GM23338 (cell line): ENCODE measurements at regions not wholly inside any gene's neighbourhood (a gene's known extent, or its start where the extent isn't known, plus 50 kb on each side); places are given as distances from the start of the nearest gene placed in this dataset.

Experiments used
- ETS1 ChIP-seq: IDR thresholded peaks from 2 replicates; pipeline ENCODE4 v1.6.1; 2016; ENCODE audit warnings: antibody characterized with exemption
- POLR2AphosphoS5 ChIP-seq: IDR thresholded peaks from 2 replicates; pipeline ENCODE4 v1.6.1; 2016; ENCODE audit warnings: antibody characterized with exemption, low read depth
- STAT1 ChIP-seq: IDR thresholded peaks from one replicate; pipeline ENCODE4 v1.6.1; 2016; ENCODE audit warnings: antibody characterized with exemption; ENCODE audit not compliant: unreplicated experiment
- ZNF114 ChIP-seq: fragments of 250-450 bp; sonication (Bioruptor Pico); IDR thresholded peaks from 2 replicates; pipeline ENCODE4 v1.5.0; 2020; ENCODE audit warnings: mild to moderate bottlenecking, moderate library complexity
- TF ChIP-seq, protein P1 (sequence below): fragments of 250-450 bp; sonication (Bioruptor Pico); IDR thresholded peaks from 2 replicates; pipeline ENCODE4 v1.5.0; 2020; ENCODE audit warnings: mild to moderate bottlenecking, moderate library complexity
- TF ChIP-seq, protein P2 (sequence below), 2 experiments: fragments of 200-600 bp in 1 of 2; sonication (generic) in 1 of 2; conservative IDR thresholded peaks; 2 replicates each; pipeline versions ENCODE4 v1.5.1 to v1.6.1; 2016 to 2017; ENCODE audit warnings: antibody characterized with exemption in 2 of 2, low read depth in 2 of 2, mild to moderate bottlenecking in 2 of 2, moderate library complexity in 1 of 2
- TF ChIP-seq, protein P3 (sequence below): IDR thresholded peaks from one replicate; pipeline ENCODE4 v1.6.1; 2018; ENCODE audit warnings: antibody characterized with exemption; ENCODE audit not compliant: unreplicated experiment

- TF ChIP-seq, protein P1, sequence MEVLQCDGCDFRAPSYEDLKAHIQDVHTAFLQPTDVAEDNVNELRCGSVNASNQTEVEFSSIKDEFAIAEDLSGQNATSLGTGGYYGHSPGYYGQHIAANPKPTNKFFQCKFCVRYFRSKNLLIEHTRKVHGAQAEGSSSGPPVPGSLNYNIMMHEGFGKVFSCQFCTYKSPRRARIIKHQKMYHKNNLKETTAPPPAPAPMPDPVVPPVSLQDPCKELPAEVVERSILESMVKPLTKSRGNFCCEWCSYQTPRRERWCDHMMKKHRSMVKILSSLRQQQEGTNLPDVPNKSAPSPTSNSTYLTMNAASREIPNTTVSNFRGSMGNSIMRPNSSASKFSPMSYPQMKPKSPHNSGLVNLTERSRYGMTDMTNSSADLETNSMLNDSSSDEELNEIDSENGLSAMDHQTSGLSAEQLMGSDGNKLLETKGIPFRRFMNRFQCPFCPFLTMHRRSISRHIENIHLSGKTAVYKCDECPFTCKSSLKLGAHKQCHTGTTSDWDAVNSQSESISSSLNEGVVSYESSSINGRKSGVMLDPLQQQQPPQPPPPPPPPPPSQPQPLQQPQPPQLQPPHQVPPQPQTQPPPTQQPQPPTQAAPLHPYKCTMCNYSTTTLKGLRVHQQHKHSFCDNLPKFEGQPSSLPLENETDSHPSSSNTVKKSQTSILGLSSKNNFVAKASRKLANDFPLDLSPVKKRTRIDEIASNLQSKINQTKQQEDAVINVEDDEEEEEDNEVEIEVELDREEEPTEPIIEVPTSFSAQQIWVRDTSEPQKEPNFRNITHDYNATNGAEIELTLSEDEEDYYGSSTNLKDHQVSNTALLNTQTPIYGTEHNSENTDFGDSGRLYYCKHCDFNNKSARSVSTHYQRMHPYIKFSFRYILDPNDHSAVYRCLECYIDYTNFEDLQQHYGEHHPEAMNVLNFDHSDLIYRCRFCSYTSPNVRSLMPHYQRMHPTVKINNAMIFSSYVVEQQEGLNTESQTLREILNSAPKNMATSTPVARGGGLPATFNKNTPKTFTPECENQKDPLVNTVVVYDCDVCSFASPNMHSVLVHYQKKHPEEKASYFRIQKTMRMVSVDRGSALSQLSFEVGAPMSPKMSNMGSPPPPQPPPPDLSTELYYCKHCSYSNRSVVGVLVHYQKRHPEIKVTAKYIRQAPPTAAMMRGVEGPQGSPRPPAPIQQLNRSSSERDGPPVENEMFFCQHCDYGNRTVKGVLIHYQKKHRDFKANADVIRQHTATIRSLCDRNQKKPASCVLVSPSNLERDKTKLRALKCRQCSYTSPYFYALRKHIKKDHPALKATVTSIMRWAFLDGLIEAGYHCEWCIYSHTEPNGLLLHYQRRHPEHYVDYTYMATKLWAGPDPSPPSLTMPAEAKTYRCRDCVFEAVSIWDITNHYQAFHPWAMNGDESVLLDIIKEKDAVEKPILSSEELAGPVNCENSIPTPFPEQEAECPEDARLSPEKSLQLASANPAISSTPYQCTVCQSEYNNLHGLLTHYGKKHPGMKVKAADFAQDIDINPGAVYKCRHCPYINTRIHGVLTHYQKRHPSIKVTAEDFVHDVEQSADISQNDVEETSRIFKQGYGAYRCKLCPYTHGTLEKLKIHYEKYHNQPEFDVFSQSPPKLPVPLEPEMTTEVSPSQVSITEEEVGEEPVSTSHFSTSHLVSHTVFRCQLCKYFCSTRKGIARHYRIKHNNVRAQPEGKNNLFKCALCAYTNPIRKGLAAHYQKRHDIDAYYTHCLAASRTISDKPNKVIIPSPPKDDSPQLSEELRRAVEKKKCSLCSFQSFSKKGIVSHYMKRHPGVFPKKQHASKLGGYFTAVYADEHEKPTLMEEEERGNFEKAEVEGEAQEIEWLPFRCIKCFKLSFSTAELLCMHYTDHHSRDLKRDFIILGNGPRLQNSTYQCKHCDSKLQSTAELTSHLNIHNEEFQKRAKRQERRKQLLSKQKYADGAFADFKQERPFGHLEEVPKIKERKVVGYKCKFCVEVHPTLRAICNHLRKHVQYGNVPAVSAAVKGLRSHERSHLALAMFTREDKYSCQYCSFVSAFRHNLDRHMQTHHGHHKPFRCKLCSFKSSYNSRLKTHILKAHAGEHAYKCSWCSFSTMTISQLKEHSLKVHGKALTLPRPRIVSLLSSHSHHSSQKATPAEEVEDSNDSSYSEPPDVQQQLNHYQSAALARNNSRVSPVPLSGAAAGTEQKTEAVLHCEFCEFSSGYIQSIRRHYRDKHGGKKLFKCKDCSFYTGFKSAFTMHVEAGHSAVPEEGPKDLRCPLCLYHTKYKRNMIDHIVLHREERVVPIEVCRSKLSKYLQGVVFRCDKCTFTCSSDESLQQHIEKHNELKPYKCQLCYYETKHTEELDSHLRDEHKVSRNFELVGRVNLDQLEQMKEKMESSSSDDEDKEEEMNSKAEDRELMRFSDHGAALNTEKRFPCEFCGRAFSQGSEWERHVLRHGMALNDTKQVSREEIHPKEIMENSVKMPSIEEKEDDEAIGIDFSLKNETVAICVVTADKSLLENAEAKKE (CRISPR knock-in tag), result no peak
- TF ChIP-seq ZNF114 (CRISPR knock-in tag) (no peak), POLR2AphosphoS5 (no peak), STAT1 (no peak), ETS1 (no peak)
- TF ChIP-seq, protein P2, sequence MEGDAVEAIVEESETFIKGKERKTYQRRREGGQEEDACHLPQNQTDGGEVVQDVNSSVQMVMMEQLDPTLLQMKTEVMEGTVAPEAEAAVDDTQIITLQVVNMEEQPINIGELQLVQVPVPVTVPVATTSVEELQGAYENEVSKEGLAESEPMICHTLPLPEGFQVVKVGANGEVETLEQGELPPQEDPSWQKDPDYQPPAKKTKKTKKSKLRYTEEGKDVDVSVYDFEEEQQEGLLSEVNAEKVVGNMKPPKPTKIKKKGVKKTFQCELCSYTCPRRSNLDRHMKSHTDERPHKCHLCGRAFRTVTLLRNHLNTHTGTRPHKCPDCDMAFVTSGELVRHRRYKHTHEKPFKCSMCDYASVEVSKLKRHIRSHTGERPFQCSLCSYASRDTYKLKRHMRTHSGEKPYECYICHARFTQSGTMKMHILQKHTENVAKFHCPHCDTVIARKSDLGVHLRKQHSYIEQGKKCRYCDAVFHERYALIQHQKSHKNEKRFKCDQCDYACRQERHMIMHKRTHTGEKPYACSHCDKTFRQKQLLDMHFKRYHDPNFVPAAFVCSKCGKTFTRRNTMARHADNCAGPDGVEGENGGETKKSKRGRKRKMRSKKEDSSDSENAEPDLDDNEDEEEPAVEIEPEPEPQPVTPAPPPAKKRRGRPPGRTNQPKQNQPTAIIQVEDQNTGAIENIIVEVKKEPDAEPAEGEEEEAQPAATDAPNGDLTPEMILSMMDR (conservative IDR thresholded peaks at IDR 0.05; ENCODE audit: low read depth in 2 of 2), result no peak
- TF ChIP-seq, protein P3, sequence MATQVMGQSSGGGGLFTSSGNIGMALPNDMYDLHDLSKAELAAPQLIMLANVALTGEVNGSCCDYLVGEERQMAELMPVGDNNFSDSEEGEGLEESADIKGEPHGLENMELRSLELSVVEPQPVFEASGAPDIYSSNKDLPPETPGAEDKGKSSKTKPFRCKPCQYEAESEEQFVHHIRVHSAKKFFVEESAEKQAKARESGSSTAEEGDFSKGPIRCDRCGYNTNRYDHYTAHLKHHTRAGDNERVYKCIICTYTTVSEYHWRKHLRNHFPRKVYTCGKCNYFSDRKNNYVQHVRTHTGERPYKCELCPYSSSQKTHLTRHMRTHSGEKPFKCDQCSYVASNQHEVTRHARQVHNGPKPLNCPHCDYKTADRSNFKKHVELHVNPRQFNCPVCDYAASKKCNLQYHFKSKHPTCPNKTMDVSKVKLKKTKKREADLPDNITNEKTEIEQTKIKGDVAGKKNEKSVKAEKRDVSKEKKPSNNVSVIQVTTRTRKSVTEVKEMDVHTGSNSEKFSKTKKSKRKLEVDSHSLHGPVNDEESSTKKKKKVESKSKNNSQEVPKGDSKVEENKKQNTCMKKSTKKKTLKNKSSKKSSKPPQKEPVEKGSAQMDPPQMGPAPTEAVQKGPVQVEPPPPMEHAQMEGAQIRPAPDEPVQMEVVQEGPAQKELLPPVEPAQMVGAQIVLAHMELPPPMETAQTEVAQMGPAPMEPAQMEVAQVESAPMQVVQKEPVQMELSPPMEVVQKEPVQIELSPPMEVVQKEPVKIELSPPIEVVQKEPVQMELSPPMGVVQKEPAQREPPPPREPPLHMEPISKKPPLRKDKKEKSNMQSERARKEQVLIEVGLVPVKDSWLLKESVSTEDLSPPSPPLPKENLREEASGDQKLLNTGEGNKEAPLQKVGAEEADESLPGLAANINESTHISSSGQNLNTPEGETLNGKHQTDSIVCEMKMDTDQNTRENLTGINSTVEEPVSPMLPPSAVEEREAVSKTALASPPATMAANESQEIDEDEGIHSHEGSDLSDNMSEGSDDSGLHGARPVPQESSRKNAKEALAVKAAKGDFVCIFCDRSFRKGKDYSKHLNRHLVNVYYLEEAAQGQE, result no peak
Measured at GRCh38 chr6:122075917-122076316, 323.5 kb upstream of the HSF2 start (continued).
